K562 (cell line): ENCODE measurements at regions not wholly inside any gene's neighbourhood (a gene's known extent, or its start where the extent isn't known, plus 50 kb on each side); places are given as distances from the start of the nearest gene placed in this dataset.

Experiments used
- ATAC-seq: fragments of 200-7000 bp; cut with Tn5 transposase; 3 replicates; pipeline ENCODE4 v1.9.1; 2020; ENCODE audit warnings: moderate library complexity
- BruUV-seq: library from RNA; stranded (reverse); fragments of 400-500 nt; replicated peaks from 2 replicates; lab custom pipeline; 2021; lab: Mats Ljungman, UMichigan
- CTCF ChIA-PET: fragments of 300-600 bp; formaldehyde crosslinking; extraction: SDS; loops from one replicate; lab custom pipeline; 2021; ENCODE audit warnings: low intra/inter-chr PET ratio; lab: Yijun Ruan, JAX
- POLR2A ChIA-PET: fragments of 300-600, 350-650 bp; sonication (Branson Sonifier 250); formaldehyde crosslinking; extraction: SDS; loops from one replicate; lab custom pipeline; 2021; ENCODE audit warnings: antibody characterized with exemption, inconsistent platforms; lab: Yijun Ruan, JAX
- DNase-seq, 4 experiments: peaks; one replicate each; pipeline versions ENCODE4 v3.0.0 to v3.0.0-alpha.2; 2011 to 2018; ENCODE audit warnings: low spot score in 3 of 4, mixed read lengths in 3 of 4; ENCODE audit errors: extremely low read depth in 1 of 4
- FAIRE-seq: peaks from 2 replicates; lab custom pipeline; 2011; peaks lifted over from hg19 to GRCh38; lab: Jason Lieb, UNC
- H2AFZ ChIP-seq: 2 replicates; pipeline ENCODE4 v1.6.0; 2011; ENCODE audit warnings: low read depth, low read length, control low read depth, inconsistent platforms
- H3K27ac ChIP-seq: fragments of 200-600 bp; 3 replicates; pipeline ENCODE4 v1.8.0; 2011; ENCODE audit warnings: low read depth, mild to moderate bottlenecking, control low read depth, inconsistent platforms, low read length, moderate library complexity, mixed read lengths; ENCODE audit errors: extremely low read depth
- H3K27me3 ChIP-seq, 2 experiments: fragments of 300-600 bp in 1 of 2; 2 replicates in 1 of 2; 3 replicates in 1 of 2; pipeline versions ENCODE4 v1.6.0 to v1.8.0; 2011; ENCODE audit warnings: inconsistent platforms in 2 of 2, low read length in 2 of 2, mild to moderate bottlenecking in 1 of 2, mixed read lengths in 1 of 2, moderate library complexity in 1 of 2; ENCODE audit not compliant: control insufficient read depth in 2 of 2, insufficient read depth in 2 of 2
- H3K36me3 ChIP-seq: fragments of 300-600 bp; 3 replicates; pipeline ENCODE4 v1.8.0; 2011; ENCODE audit warnings: mild to moderate bottlenecking, low read length, inconsistent platforms; ENCODE audit not compliant: control insufficient read depth, insufficient read depth
- H3K4me1 ChIP-seq, 2 experiments: fragments of 200-600 bp in 1 of 2; replicated peaks in 1 of 2; 2 replicates in 1 of 2; 3 replicates in 1 of 2; pipeline versions ENCODE4 v1.5.1 to v1.8.0; 2011; ENCODE audit warnings: inconsistent platforms in 2 of 2, low read length in 2 of 2, mild to moderate bottlenecking in 1 of 2, mixed read lengths in 1 of 2, moderate library complexity in 1 of 2; ENCODE audit not compliant: control insufficient read depth in 2 of 2, insufficient read depth in 2 of 2
- H3K4me2 ChIP-seq: 2 replicates; pipeline ENCODE4 v1.6.1; 2011; ENCODE audit warnings: low read length, control low read depth, inconsistent platforms, mixed read lengths; ENCODE audit not compliant: insufficient read depth
- H3K4me3 ChIP-seq: fragments of 200-600 bp; sonication (generic), shearing (Covaris generic); 2 replicates; pipeline ENCODE4 v1.5.1; 2016; ENCODE audit warnings: control low read depth, inconsistent platforms
- H3K79me2 ChIP-seq: fragments of 200-600 bp; 3 replicates; pipeline ENCODE4 v1.8.0; 2011; ENCODE audit warnings: low read length, inconsistent platforms; ENCODE audit not compliant: control insufficient read depth, insufficient read depth
- H3K9ac ChIP-seq, 2 experiments: 2 replicates each; pipeline versions ENCODE4 v1.6.0 to v1.6.1; 2011; ENCODE audit warnings: low read depth in 2 of 2, low read length in 2 of 2, control low read depth in 1 of 2, inconsistent platforms in 1 of 2, mild to moderate bottlenecking in 1 of 2, mixed read lengths in 1 of 2; ENCODE audit not compliant: insufficient read depth in 1 of 2
- H3K9me1 ChIP-seq: one replicate; pipeline ENCODE4 v1.6.0; 2011; ENCODE audit warnings: inconsistent platforms, mild to moderate bottlenecking, low read length, moderate library complexity; ENCODE audit not compliant: control insufficient read depth, insufficient read depth
- H3K9me3 ChIP-seq: replicated peaks from 2 replicates; pipeline ENCODE4 v1.5.1; 2011; ENCODE audit warnings: low read depth, low read length, inconsistent platforms; ENCODE audit not compliant: control insufficient read depth, insufficient read depth
- H4K20me1 ChIP-seq: replicated peaks from 2 replicates; pipeline ENCODE4 v1.6.1; 2011; ENCODE audit warnings: low read length, inconsistent platforms, mixed read lengths; ENCODE audit not compliant: control insufficient read depth, insufficient read depth
- PYGO2 ChIP-seq: fragments of 450-650 bp; IDR thresholded peaks from 2 replicates; pipeline ENCODE4 v1.6.1; 2016; ENCODE audit warnings: mild to moderate bottlenecking, missing genetic modification characterization, moderate library complexity, missing compliant biosample characterization
- SPI1 ChIP-seq: IDR thresholded peaks from 2 replicates; pipeline ENCODE4 v1.6.1; 2011; ENCODE audit warnings: low read depth, low read length, control low read depth, borderline replicate concordance
- ZNF408 ChIP-seq: fragments of 250-450 bp; sonication (Bioruptor Pico); IDR thresholded peaks from 2 replicates; pipeline ENCODE4 v1.4.0; 2020; ENCODE audit warnings: low read depth, mild to moderate bottlenecking, moderate library complexity
- in situ Hi-C: fragments of 300-500 bp; cut with MboI; formaldehyde crosslinking; loops from 4 replicates; pipeline ENCODE4 v1.15.0; 2018; ENCODE audit warnings: inconsistent platforms, mixed read lengths
- intact Hi-C: fragments of 100-400 bp; cut with micrococcal nuclease; formaldehyde crosslinking; loops from 2 replicates; pipeline ENCODE4 v1.14.2; 2022
- TF ChIP-seq, protein P1 (sequence below): fragments of 150-350 bp; conservative IDR thresholded peaks from 2 replicates; pipeline ENCODE4 v1.6.1; 2014; ENCODE audit warnings: low read length
- TF ChIP-seq, protein P2 (sequence below): sonication (generic); formaldehyde crosslinking; IDR thresholded peaks from 2 replicates; pipeline ENCODE4 v1.8.1; 2023; ENCODE audit warnings: missing genetic modification reagents, mild to moderate bottlenecking, borderline replicate concordance

DNA sequence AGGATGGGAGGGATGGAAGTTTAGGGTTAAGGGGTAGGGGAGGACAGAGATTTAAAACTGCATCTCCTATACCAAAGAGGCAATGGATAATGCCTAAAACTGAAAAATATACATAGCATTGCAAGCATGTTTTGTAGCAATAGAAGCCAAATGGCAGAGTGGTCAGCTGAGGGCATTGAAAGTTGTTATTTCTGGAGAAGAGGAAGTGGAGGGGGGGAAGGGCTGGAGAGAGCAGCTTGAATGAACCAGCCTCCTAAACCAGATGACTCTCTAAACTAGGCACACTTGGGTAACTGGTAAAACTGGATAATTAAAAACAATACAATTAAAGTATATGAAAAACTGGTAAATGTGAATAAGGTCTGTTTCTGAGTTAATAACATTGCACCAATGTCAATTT lies 70.3 kb upstream of the TP53I11 start:
- Histone ChIP-seq H3K27me3 (peaks cover 0 to 8% of the 10 kb centered on the region in 2 experiments; a peak in 2 of 5 replicates), H3K9me1 (no peaks in the 10 kb centered on the region), H3K36me3 (no peaks in the 10 kb centered on the region), H3K9ac (no peak overlapping the region), H3K4me1 (no peaks in the 10 kb centered on the region), H3K9me3 (no peaks in the 10 kb centered on the region; the same call in 1 of the 2 replicates), H3K4me2 (no peak overlapping the region), H3K27ac (no peak overlapping the region), H4K20me1 (no peaks in the 10 kb centered on the region; the same call in 1 of the 2 replicates), H2AFZ (no peak overlapping the region), H3K79me2 (no peaks in the 10 kb centered on the region), H3K4me3 (no peak overlapping the region)
- TF ChIP-seq PYGO2 (tag) = no peak
- TF ChIP-seq SPI1 = peak; percentile 64; the same call in 1 of the 2 replicates
- TF ChIP-seq, protein P1, sequence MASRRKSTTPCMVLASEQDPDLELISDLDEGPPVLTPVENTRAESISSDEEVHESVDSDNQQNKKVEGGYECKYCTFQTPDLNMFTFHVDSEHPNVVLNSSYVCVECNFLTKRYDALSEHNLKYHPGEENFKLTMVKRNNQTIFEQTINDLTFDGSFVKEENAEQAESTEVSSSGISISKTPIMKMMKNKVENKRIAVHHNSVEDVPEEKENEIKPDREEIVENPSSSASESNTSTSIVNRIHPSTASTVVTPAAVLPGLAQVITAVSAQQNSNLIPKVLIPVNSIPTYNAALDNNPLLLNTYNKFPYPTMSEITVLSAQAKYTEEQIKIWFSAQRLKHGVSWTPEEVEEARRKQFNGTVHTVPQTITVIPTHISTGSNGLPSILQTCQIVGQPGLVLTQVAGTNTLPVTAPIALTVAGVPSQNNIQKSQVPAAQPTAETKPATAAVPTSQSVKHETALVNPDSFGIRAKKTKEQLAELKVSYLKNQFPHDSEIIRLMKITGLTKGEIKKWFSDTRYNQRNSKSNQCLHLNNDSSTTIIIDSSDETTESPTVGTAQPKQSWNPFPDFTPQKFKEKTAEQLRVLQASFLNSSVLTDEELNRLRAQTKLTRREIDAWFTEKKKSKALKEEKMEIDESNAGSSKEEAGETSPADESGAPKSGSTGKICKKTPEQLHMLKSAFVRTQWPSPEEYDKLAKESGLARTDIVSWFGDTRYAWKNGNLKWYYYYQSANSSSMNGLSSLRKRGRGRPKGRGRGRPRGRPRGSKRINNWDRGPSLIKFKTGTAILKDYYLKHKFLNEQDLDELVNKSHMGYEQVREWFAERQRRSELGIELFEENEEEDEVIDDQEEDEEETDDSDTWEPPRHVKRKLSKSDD = no peak
- TF ChIP-seq ZNF408 (CRISPR knock-in tag) = no peak
- TF ChIP-seq, protein P2, sequence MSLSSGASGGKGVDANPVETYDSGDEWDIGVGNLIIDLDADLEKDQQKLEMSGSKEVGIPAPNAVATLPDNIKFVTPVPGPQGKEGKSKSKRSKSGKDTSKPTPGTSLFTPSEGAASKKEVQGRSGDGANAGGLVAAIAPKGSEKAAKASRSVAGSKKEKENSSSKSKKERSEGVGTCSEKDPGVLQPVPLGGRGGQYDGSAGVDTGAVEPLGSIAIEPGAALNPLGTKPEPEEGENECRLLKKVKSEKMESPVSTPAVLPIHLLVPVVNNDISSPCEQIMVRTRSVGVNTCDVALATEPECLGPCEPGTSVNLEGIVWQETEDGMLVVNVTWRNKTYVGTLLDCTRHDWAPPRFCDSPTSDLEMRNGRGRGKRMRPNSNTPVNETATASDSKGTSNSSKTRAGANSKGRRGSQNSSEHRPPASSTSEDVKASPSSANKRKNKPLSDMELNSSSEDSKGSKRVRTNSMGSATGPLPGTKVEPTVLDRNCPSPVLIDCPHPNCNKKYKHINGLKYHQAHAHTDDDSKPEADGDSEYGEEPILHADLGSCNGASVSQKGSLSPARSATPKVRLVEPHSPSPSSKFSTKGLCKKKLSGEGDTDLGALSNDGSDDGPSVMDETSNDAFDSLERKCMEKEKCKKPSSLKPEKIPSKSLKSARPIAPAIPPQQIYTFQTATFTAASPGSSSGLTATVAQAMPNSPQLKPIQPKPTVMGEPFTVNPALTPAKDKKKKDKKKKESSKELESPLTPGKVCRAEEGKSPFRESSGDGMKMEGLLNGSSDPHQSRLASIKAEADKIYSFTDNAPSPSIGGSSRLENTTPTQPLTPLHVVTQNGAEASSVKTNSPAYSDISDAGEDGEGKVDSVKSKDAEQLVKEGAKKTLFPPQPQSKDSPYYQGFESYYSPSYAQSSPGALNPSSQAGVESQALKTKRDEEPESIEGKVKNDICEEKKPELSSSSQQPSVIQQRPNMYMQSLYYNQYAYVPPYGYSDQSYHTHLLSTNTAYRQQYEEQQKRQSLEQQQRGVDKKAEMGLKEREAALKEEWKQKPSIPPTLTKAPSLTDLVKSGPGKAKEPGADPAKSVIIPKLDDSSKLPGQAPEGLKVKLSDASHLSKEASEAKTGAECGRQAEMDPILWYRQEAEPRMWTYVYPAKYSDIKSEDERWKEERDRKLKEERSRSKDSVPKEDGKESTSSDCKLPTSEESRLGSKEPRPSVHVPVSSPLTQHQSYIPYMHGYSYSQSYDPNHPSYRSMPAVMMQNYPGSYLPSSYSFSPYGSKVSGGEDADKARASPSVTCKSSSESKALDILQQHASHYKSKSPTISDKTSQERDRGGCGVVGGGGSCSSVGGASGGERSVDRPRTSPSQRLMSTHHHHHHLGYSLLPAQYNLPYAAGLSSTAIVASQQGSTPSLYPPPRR = no peak
- no peak for ATAC-seq
- no TSS peak for BruUV-seq
- ChIA-PET CTCF (no interaction called here), POLR2A (interaction anchor here (1.1 kb wide), 1 partner anchor 76 kb away, joined by 3 read pairs; no protein-coding TSS in a partner anchor)
- no peak for FAIRE-seq
- no peak for DNase-seq
- intact Hi-C loops = no loop called here
- in situ Hi-C loops = no loop called here
